Transverse colon (tissue), 3 donors: ENCODE measurements at regions not wholly inside any gene's neighbourhood (a gene's known extent, or its start where the extent isn't known, plus 50 kb on each side); places are given as distances from the start of the nearest gene placed in this dataset.

Source experiments
- POLR2A ChIP-seq: fragments of 450-650 bp; IDR thresholded peaks from one replicate; pipeline ENCODE4 v1.6.1; 2016; ENCODE audit warnings: antibody characterized with exemption, mild to moderate bottlenecking, moderate library complexity
- TF ChIP-seq, protein P1 (sequence below), 5 experiments: fragments of 200-600 bp in 3 of 5; fragments of 450-650 bp in 2 of 5; sonication (generic) in 3 of 5; IDR thresholded peaks; 1 replicate in 2 of 5; 2 replicates in 3 of 5; pipeline ENCODE4 v1.5.1; 2016 to 2017; ENCODE audit warnings: antibody characterized with exemption in 5 of 5, inconsistent platforms in 3 of 5, mild to moderate bottlenecking in 2 of 5, moderate library complexity in 1 of 5

DNA sequence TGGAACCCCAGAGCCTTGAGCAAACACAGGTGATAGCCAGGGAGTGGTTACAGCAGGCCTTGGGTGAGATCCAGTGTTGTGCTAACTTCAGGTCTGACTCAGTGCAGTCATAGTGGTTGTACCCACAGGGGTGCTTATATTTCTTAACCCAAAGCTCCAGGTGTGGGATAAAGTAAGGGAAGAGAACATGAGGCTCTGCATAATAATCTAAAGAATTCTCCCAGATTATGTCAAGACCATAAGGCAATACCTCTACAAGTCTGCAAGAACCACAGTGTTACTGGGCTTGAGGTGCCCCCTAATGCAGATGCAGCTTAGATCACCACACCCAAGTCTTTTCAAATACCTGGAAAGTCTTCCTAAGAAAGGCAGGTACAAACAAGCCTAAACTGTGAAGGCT is 485.4 kb downstream of the RFC3 start:
- no peak for TF ChIP-seq POLR2A
- TF ChIP-seq, protein P1, sequence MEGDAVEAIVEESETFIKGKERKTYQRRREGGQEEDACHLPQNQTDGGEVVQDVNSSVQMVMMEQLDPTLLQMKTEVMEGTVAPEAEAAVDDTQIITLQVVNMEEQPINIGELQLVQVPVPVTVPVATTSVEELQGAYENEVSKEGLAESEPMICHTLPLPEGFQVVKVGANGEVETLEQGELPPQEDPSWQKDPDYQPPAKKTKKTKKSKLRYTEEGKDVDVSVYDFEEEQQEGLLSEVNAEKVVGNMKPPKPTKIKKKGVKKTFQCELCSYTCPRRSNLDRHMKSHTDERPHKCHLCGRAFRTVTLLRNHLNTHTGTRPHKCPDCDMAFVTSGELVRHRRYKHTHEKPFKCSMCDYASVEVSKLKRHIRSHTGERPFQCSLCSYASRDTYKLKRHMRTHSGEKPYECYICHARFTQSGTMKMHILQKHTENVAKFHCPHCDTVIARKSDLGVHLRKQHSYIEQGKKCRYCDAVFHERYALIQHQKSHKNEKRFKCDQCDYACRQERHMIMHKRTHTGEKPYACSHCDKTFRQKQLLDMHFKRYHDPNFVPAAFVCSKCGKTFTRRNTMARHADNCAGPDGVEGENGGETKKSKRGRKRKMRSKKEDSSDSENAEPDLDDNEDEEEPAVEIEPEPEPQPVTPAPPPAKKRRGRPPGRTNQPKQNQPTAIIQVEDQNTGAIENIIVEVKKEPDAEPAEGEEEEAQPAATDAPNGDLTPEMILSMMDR (IDR thresholded peaks at IDR 0.05), result no peak
